COLO829 (cell line): ENCODE measurements at regions not wholly inside any gene's neighbourhood (a gene's known extent, or its start where the extent isn't known, plus 50 kb on each side); places are given as distances from the start of the nearest gene placed in this dataset.

Experiments used
- DNase-seq: peaks from one replicate; pipeline ENCODE4 v3.0.0; 2012; ENCODE audit warnings: low spot score

- DNase-seq, result no peak
These were observed 262.1 kb downstream of the ZNF536 start for GRCh38 chr19:30634131-30634830.

GRCh38 chr19:30631033-30631370, 258.8 kb downstream of the ZNF536 start:
- DNase-seq, result no peak

GRCh38 chr19:30630289-30631032, 258.3 kb downstream of the ZNF536 start:
- no peak for DNase-seq

DNA sequence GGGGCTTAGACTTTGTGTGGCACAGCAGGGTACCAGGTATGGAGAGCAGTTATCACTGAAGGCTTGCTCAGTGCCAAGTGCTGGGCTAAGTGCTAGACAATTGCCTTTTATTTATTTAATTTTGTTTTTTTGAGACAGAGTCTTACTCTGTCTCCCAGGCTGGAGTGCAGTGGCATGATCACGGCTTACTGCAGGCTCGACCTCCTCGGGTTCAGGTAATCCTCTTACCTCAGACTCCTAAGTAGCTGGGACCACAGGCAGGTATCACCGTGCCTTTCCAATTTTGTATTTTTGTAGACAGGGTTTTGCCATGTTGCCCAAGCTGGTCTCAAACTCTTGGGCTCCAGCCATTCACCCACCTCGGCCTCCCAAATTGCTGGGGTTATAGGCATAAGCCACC, 256.9 kb downstream of the ZNF536 start:
- DNase-seq, result no peak

DNA sequence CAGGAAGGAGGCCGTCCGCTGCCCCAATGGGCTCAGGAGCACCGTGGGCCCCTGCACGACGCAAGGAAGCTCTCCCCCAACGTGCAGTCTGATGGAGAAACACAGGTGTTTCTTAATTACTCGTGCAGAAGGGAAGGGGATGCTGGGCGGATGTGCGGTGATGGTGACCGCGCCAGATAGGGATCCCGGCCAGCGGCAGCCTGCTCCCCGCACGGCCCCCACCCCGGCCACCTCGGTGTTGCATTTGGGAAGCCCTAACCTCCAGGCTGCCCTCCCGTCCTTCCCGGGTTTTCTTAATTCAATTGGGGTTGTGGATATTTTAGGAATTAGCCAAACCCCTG, 254.4 kb downstream of the ZNF536 start:
- DNase-seq, result no peak

DNA sequence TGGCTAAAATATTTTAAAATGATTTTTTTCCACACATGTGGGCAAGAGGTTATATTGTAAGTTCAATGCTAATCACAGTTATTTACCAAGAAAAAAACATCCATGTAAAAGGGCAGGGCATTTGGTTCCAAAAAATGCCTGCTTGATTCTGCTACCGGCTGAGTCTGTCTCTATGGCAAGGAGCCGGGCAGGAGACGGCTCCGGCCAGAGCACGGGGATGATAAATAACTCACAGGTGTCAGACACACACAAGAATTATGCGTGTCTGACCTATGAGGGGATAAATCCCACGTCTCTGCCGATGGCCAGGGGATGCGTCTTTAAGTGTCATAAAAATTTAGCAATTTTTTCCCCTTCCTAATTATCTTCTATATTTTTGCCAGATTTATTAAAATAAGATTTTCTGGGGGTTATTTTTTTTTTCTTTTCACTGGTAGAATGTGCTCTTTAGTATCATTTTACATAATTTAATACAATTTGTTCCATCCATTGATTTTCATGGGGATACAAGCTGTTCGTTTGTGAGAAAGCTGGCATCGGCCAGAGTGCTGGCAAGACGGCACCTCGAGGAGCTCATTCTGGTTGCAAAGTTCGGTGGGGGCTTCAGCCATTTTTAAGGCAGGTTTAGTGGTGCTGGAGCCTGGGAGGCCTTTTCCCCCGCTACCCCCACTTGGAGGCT, 253.9 kb downstream of the ZNF536 start:
- no peak for DNase-seq

DNA sequence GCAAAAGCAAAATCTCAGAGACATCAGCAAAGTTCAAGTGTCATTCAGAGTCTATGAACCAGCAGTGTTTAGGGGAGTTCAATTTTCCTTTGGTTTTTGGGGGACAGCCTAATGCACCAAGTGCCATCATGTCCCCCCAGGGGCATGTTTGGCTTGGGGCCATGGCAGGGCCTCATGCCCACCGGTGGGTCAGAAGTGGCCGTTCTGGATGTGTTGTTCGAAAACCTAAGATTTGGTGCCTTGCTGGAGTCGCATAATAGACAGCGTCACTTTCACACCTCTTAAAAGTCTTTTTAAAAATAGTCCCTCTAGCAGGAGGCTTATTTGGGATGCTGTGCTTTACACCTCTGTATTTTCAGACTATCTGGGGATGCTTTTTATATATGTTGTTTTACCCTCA, 250.1 kb downstream of the ZNF536 start:
- DNase-seq, result no peak

GRCh38 chr19:30621326-30621920, 249.2 kb downstream of the ZNF536 start:
- DNase-seq, result no peak

- DNase-seq, result no peak
These were observed 248.2 kb downstream of the ZNF536 start for GRCh38 chr19:30620354-30620753.

GRCh38 chr19:30609656-30610270, 237.6 kb downstream of the ZNF536 start:
- DNase-seq, result no peak

GRCh38 chr19:30608471-30608870, 236.3 kb downstream of the ZNF536 start:
- no peak for DNase-seq
